ENCODE measurements at regions not wholly inside any gene's neighbourhood (a gene's known extent, or its start where the extent isn't known, plus 50 kb on each side); places are given as distances from the start of the nearest gene placed in this dataset.

DNA sequence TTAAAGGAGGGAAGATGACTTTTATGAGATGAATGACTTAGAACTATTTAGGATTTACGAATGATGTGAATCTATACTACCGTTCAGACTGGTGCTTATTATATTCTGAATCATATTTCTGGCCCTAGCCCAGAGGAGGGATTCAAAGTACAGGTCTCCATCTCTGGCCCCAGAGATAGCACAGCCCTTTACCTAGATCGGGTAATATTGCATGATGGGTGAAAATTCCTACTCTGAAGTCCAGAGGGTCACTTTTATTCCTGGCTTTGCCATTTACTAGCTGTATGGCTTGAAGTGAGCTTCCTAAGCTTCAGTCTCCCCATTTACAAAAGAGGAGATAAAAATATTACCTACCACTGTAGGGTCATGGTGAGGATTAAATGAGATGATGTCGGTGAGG lies 135.8 kb upstream of the OSR1 start:
- TF ChIP-seq, protein P1, sequence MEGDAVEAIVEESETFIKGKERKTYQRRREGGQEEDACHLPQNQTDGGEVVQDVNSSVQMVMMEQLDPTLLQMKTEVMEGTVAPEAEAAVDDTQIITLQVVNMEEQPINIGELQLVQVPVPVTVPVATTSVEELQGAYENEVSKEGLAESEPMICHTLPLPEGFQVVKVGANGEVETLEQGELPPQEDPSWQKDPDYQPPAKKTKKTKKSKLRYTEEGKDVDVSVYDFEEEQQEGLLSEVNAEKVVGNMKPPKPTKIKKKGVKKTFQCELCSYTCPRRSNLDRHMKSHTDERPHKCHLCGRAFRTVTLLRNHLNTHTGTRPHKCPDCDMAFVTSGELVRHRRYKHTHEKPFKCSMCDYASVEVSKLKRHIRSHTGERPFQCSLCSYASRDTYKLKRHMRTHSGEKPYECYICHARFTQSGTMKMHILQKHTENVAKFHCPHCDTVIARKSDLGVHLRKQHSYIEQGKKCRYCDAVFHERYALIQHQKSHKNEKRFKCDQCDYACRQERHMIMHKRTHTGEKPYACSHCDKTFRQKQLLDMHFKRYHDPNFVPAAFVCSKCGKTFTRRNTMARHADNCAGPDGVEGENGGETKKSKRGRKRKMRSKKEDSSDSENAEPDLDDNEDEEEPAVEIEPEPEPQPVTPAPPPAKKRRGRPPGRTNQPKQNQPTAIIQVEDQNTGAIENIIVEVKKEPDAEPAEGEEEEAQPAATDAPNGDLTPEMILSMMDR (IDR thresholded peaks at IDR 0.05): no peak
- TF ChIP-seq, protein P2, sequence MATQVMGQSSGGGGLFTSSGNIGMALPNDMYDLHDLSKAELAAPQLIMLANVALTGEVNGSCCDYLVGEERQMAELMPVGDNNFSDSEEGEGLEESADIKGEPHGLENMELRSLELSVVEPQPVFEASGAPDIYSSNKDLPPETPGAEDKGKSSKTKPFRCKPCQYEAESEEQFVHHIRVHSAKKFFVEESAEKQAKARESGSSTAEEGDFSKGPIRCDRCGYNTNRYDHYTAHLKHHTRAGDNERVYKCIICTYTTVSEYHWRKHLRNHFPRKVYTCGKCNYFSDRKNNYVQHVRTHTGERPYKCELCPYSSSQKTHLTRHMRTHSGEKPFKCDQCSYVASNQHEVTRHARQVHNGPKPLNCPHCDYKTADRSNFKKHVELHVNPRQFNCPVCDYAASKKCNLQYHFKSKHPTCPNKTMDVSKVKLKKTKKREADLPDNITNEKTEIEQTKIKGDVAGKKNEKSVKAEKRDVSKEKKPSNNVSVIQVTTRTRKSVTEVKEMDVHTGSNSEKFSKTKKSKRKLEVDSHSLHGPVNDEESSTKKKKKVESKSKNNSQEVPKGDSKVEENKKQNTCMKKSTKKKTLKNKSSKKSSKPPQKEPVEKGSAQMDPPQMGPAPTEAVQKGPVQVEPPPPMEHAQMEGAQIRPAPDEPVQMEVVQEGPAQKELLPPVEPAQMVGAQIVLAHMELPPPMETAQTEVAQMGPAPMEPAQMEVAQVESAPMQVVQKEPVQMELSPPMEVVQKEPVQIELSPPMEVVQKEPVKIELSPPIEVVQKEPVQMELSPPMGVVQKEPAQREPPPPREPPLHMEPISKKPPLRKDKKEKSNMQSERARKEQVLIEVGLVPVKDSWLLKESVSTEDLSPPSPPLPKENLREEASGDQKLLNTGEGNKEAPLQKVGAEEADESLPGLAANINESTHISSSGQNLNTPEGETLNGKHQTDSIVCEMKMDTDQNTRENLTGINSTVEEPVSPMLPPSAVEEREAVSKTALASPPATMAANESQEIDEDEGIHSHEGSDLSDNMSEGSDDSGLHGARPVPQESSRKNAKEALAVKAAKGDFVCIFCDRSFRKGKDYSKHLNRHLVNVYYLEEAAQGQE (IDR thresholded peaks at IDR 0.05; ENCODE audit: insufficient read depth in 1 of 2, low read depth in 2 of 2, low read length in 1 of 2): no peak
- TF ChIP-seq SIN3A (IDR thresholded peaks at IDR 0.05; ENCODE audit: borderline replicate concordance, insufficient read depth, low read depth, low read length) (no peak), POLR2AphosphoS5 (IDR thresholded peaks at IDR 0.05; ENCODE audit: low read depth, low read length) (no peak), TCF7L2 (IDR thresholded peaks at IDR 0.05; ENCODE audit: low read depth, low read length) (no peak)
